ENCODE measurements at regions not wholly inside any gene's neighbourhood (a gene's known extent, or its start where the extent isn't known, plus 50 kb on each side); places are given as distances from the start of the nearest gene placed in this dataset.

GRCh38 chr15:80342148-80342547 is 62.0 kb upstream of the ARNT2 start (continued):
- TF ChIP-seq, protein P1, sequence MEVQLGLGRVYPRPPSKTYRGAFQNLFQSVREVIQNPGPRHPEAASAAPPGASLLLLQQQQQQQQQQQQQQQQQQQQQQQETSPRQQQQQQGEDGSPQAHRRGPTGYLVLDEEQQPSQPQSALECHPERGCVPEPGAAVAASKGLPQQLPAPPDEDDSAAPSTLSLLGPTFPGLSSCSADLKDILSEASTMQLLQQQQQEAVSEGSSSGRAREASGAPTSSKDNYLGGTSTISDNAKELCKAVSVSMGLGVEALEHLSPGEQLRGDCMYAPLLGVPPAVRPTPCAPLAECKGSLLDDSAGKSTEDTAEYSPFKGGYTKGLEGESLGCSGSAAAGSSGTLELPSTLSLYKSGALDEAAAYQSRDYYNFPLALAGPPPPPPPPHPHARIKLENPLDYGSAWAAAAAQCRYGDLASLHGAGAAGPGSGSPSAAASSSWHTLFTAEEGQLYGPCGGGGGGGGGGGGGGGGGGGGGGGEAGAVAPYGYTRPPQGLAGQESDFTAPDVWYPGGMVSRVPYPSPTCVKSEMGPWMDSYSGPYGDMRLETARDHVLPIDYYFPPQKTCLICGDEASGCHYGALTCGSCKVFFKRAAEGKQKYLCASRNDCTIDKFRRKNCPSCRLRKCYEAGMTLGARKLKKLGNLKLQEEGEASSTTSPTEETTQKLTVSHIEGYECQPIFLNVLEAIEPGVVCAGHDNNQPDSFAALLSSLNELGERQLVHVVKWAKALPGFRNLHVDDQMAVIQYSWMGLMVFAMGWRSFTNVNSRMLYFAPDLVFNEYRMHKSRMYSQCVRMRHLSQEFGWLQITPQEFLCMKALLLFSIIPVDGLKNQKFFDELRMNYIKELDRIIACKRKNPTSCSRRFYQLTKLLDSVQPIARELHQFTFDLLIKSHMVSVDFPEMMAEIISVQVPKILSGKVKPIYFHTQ (CRISPR knock-in tag; IDR thresholded peaks at IDR 0.05) = no peak

DNA sequence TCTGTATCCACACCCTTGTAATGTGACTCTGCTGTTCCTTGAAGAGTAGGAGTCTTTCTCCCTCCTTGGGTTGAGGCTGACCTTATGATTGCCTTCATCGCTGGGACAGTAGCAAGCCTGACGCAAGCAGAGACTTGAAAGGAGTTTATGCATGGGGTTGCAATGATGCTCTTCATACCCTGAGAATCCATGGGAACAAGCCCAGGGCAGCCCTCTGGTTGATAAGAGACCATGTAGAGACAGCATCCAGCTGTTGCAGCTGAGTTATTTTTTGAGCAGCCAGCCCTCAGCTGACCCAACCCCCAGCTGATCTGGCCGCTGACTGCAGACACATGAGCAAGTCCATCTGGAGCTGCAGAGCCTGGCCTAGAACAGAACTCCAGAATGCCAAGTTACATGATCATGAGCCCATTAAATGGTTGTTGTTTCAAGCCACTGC is 60.6 kb upstream of the ARNT2 start:
- no peak for DNase-seq (ENCODE audit: low spot score)
- H3K4me3 Mint-ChIP-seq = no peak overlapping the region
- ATAC-seq = no peak
- H3K36me3 Mint-ChIP-seq = no peaks in the 10 kb centered on the region
- ChIA-PET CTCF (interaction anchor here (0.6 to 1.4 kb wide), 2 partner anchors 23 to 34 kb away, joined by 3 read pairs; no protein-coding TSS in a partner anchor), POLR2A (no interaction called here)
- TF ChIP-seq E2F5 (CRISPR knock-in tag; IDR thresholded peaks at IDR 0.05) (no peak), ZNF425 (CRISPR knock-in tag; conservative IDR thresholded peaks at IDR 0.05) (no peak), HMGXB4 (CRISPR knock-in tag; IDR thresholded peaks at IDR 0.05) (no peak), NFATC4 (CRISPR knock-in tag; IDR thresholded peaks at IDR 0.05) (no peak), TCF7 (CRISPR knock-in tag; IDR thresholded peaks at IDR 0.05; ENCODE audit: low read depth) (no peak), FOXJ3 (CRISPR knock-in tag; IDR thresholded peaks at IDR 0.05; ENCODE audit: borderline replicate concordance) (no peak), SMAD3 (CRISPR knock-in tag; IDR thresholded peaks at IDR 0.05; ENCODE audit: borderline replicate concordance) (no peak), ELF4 (CRISPR knock-in tag; IDR thresholded peaks at IDR 0.05; ENCODE audit: low read depth) (no peak), ATF6 (CRISPR knock-in tag; IDR thresholded peaks at IDR 0.05) (no peak), NR1H2 (CRISPR knock-in tag; IDR thresholded peaks at IDR 0.05) (no peak), KAT7 (CRISPR knock-in tag; IDR thresholded peaks at IDR 0.05; ENCODE audit: borderline replicate concordance) (no peak), ZNF263 (CRISPR knock-in tag; IDR thresholded peaks at IDR 0.05; ENCODE audit: low read depth) (no peak), E2F4 (CRISPR knock-in tag; IDR thresholded peaks at IDR 0.05; ENCODE audit: borderline replicate concordance, low read depth) (no peak), ETV6 (CRISPR knock-in tag; IDR thresholded peaks at IDR 0.05) (no peak), SOX15 (CRISPR knock-in tag; IDR thresholded peaks at IDR 0.05) (no peak), ZNF671 (CRISPR knock-in tag; IDR thresholded peaks at IDR 0.05) (no peak), ESRRA (CRISPR knock-in tag; IDR thresholded peaks at IDR 0.05; ENCODE audit: borderline replicate concordance) (no peak), OVOL2 (CRISPR knock-in tag; IDR thresholded peaks at IDR 0.05; ENCODE audit: borderline replicate concordance) (no peak)
- TF ChIP-seq, protein P2, sequence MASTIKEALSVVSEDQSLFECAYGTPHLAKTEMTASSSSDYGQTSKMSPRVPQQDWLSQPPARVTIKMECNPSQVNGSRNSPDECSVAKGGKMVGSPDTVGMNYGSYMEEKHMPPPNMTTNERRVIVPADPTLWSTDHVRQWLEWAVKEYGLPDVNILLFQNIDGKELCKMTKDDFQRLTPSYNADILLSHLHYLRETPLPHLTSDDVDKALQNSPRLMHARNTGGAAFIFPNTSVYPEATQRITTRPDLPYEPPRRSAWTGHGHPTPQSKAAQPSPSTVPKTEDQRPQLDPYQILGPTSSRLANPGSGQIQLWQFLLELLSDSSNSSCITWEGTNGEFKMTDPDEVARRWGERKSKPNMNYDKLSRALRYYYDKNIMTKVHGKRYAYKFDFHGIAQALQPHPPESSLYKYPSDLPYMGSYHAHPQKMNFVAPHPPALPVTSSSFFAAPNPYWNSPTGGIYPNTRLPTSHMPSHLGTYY (CRISPR knock-in tag; IDR thresholded peaks at IDR 0.05) = no peak
- TF ChIP-seq, protein P3, sequence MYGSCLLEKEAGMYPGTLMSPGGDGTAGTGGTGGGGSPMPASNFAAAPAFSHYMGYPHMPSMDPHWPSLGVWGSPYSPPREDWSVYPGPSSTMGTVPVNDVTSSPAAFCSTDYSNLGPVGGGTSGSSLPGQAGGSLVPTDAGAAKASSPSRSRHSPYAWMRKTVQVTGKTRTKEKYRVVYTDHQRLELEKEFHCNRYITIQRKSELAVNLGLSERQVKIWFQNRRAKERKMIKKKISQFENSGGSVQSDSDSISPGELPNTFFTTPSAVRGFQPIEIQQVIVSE (CRISPR knock-in tag; IDR thresholded peaks at IDR 0.05; ENCODE audit: borderline replicate concordance) = no peak
- 0 out of 2 replicates have a peak, but pooled peaks cover 2% of the 10 kb centered on the region for H3K4me1 Mint-ChIP-seq
- no peaks in the 10 kb centered on the region for H3K9me3 Mint-ChIP-seq
- no peaks in the 10 kb centered on the region for H3K27me3 Mint-ChIP-seq (ENCODE audit: low read depth)
- no peak overlapping the region for H3K27ac Mint-ChIP-seq

Measured in WTC11 (cell line).